T-helper 1 cell treated with Interleukin-12 subunit alpha and Interleukin-12 subunit beta and Interleukin-4 antibody, amounts not matched to agents 30 ng/mL and 1 ng/mL, for 36 hours (primary cell): ENCODE measurements at regions not wholly inside any gene's neighbourhood (a gene's known extent, or its start where the extent isn't known, plus 50 kb on each side); places are given as distances from the start of the nearest gene placed in this dataset.

Experiments used
- intact Hi-C: fragments of 100-400 bp; cut with micrococcal nuclease; formaldehyde crosslinking; loops from one replicate; pipeline ENCODE4 v1.15.1; 2024

GRCh38 chr18:78774741-78775141, 204.9 kb upstream of the SALL3 start:
- intact Hi-C loops, result no loop called here

DNA sequence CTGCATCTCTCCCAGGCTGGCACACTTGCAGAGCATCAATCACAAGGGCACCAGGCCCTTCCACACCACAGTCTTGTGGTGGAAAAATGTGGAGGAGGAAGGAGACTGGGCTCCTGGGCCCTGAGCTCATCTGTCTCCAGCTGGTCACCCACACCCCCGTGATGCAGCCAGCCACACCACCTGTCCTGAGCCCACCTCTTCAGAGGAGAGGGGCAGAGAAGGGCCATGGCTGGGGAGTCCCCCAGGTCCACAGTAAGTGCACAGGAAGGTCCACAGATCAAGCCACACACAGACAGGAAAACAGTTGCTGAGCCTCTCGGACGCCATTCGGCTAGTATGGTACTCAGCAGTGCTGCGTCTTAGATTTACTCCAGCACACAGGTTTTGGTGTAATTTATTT, 203.5 kb upstream of the SALL3 start:
- intact Hi-C loops, result no loop called here

DNA sequence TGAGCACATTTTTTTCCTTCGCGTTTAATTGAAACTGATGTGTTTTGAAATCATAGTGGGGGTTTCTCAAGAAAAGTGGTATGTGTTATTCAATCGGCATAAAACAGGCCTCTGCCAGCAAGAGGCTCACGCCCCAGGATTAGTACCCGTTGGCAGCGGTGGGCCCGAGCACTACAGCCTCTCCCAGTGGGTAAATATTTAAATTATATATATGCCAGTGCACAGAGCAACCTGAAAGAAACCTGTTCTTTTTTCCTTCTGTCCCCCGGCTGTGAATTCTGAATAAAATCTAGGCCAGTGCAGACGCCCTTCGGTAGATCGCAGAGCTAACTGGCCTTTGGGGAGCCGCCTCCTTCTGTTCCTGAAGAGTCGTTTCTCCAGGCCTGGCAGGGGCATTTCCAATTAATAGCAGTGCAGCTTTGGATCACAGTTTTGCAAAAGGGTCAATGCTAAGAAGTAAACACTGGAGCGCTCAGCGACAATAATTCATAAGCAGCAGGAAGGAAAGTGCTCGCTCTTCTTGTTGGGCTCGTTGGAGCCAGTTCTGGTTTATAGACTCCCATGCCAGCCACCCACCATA, 202.8 kb upstream of the SALL3 start:
- intact Hi-C loops, result no loop called here

- intact Hi-C loops, result no loop called here
Observed at GRCh38 chr18:78777992-78778391, 201.6 kb upstream of the SALL3 start.

DNA sequence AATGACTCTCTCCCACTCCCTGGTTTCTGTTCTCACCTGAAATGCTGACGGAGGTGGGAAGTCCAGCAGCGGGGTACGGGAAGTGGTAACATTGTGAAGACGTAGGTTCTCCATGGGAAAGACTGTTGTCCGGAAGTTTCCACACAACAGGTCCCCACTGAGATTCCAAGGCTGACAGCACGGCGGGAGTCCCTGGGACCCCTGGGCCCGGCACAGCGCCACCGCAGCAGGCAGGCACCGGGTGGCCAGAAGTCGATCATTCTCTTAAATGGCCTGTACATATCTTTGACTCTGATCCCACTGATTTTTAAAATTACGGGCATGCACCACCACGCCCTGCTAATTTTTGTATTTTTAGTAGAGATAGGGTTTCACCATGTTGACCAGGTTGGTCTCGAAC, 201.0 kb upstream of the SALL3 start:
- intact Hi-C loops, result no loop called here

DNA sequence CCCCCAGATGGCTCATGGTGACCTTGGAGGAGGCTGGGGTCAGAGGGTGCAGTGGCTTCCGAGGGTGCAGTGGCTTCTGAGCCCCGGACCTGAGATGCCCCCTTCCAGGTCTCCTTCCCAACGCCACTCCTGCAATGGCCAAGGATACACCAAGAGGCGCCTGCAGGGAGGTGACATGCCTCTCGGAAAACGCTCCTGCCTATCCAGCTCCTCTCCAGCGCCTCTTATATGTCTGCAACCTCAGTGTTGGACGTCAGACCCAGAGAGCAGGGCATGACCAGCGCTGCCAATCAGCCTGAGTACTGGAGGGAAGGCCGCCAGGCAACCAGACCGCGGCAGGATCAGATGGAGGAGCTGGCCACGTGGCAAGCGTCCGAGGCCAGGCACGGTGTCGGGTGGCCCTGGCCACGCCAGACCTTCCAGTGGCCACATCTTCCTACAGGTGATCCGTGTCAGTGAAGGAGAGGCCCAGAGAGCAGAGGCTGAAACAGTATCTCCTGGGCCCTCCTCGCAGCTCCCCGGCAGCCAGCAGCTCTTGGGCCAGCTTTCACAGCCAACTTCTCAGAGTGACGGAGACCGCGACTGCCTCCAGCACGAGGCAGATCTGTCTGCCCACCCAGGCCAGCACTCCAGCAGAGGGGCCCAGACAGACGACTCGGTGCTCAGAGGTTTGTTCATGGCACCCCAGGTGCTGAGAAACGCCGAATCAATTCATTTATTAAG, 199.5 kb upstream of the SALL3 start:
- intact Hi-C loops, result no loop called here

- intact Hi-C loops, result no loop called here
Observed at GRCh38 chr18:78780719-78781600, 198.7 kb upstream of the SALL3 start.

- intact Hi-C loops, result no loop called here
Observed at GRCh38 chr18:78781601-78781960, 198.0 kb upstream of the SALL3 start.

DNA sequence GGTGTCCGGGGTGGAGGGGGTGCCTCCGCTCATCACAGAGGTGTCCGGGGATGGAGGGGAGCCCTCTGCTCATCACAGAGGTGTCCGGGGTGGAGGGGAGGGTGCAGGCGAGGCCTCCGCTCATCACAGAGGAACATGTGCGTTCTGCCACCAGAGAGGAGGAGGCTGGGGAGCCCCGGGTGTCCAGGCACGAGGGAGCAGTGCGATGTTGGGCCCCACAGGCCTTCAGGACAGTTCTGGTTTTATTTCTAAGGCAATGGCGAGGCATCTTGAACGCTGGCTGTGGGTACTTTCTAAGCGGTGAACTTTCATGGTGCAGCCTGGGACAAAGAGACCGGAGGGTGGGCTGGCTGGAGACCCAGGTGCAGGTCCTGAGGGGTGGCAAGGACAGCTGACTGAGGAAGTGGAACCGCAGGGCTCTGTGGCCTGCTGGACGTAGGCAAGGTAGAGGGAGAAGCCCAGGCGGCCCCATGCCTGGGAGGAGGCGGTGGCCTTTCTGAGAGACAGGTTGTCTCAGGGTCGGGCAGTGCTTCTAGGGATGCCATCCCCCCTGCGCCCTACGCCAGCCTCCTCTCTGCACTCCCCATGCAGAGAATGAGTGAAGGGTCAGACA, 196.6 kb upstream of the SALL3 start:
- intact Hi-C loops, result no loop called here

- intact Hi-C loops, result no loop called here
Observed at GRCh38 chr18:78783564-78783960, 196.1 kb upstream of the SALL3 start.

- intact Hi-C loops, result no loop called here
Observed at GRCh38 chr18:78784861-78785260, 194.8 kb upstream of the SALL3 start.

GRCh38 chr18:78785706-78786105, 193.9 kb upstream of the SALL3 start:
- intact Hi-C loops, result no loop called here

GRCh38 chr18:78786776-78787175, 192.8 kb upstream of the SALL3 start:
- intact Hi-C loops, result no loop called here

- intact Hi-C loops, result no loop called here
Observed at GRCh38 chr18:78787751-78788150, 191.9 kb upstream of the SALL3 start.

GRCh38 chr18:78788161-78788560, 191.5 kb upstream of the SALL3 start:
- intact Hi-C loops, result no loop called here

- intact Hi-C loops, result no loop called here
Observed at GRCh38 chr18:78789850-78790249, 189.8 kb upstream of the SALL3 start.

DNA sequence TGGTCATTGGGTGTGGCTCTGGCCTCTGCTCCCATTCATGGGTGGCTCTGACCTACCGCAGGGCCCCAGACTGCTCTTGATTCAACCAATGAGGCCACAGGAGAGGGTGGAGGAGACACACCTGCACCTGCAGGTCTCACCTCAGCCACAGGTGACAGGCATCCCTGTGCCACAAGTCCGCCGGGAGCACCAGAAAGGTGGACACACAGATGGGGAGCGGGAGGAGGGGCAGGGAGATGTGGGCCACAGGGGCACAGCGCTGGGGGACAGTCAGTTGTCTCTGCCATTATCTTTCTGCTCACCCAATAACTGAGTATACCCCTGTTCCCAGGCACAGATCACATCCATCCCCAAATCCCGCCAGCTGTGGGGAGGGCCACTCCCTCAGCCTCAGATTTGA, 189.1 kb upstream of the SALL3 start:
- intact Hi-C loops, result no loop called here

- intact Hi-C loops, result no loop called here
Observed at GRCh38 chr18:78790960-78791359, 188.7 kb upstream of the SALL3 start.

- intact Hi-C loops, result no loop called here
Observed at GRCh38 chr18:78792094-78792493, 187.5 kb upstream of the SALL3 start.

- intact Hi-C loops, result no loop called here
Observed at GRCh38 chr18:78792736-78793135, 186.9 kb upstream of the SALL3 start.

DNA sequence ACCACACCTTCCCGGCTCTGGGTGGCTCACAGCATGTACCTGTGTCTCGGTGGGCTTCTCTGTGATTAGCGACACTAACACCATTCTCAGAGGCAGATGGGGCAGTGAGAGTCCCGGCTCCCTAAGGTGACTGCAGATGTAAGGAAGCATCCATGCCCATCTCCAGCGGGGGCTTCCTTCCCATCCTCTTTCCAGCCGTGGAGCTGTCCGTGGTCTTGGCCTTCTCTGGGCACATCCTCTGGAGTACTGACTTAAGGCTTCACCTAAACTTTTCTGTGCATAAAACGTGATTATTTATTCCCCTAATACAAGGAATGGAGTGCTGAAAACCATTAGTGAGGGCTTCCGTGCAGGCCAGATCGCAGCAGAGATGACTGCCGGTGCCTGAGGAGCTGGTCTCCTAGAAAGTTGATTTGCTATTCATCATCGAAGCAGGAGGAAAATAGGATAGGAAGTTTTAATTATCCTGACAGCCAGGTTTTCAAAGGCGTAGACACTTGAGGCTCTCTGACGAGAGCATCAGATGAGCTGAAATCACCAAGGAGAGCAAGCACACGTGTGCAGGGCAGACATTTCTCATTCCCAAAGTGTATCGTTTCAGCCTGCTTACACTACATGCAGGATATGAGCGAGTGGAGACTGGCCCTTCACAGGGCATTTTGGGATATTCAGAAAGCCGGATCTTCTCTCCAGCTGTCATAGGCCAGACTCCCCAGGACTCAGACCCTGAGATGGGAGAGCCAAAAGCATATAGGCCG, 186.1 kb upstream of the SALL3 start:
- intact Hi-C loops, result no loop called here
